ENCODE measurements at regions not wholly inside any gene's neighbourhood (a gene's known extent, or its start where the extent isn't known, plus 50 kb on each side); places are given as distances from the start of the nearest gene placed in this dataset.

- ATAC-seq (ENCODE audit: poor library complexity), result no peak
- CTCF ChIA-PET, result no interaction called here
- H3K9me3 Mint-ChIP-seq, result peaks cover 3% of the 10 kb centered on the region
- Histone ChIP-seq H3K9me3 (ENCODE audit: control insufficient read depth in 1 of 2, insufficient read depth in 1 of 2, low read length in 2 of 2) (peaks cover 0 to 3% of the 10 kb centered on the region in 2 experiments), H3K27ac (ENCODE audit: low read depth in 1 of 2, low read length in 2 of 2) (no peak overlapping the region), H3K4me1 (ENCODE audit: insufficient read depth, low read length) (no peaks in the 10 kb centered on the region), H3K4me3 (ENCODE audit: low read length) (no peak overlapping the region), H3K27me3 (ENCODE audit: control insufficient read depth in 1 of 2, insufficient read depth in 2 of 2, low read length in 2 of 2) (no peaks in the 10 kb centered on the region), H3K36me3 (ENCODE audit: insufficient read depth, low read length) (no peaks in the 10 kb centered on the region)
- POLR2A ChIA-PET, result no interaction called here
- DNase-seq, result no peak
- H3K27ac Mint-ChIP-seq, result no peak overlapping the region
- intact Hi-C loops (cut with DNase I, micrococcal nuclease), result no loop called here
- H3K4me3 Mint-ChIP-seq, result no peak overlapping the region
- H3K36me3 Mint-ChIP-seq (ENCODE audit: low read depth), result no peaks in the 10 kb centered on the region
- no peaks in the 10 kb centered on the region for H3K4me1 Mint-ChIP-seq (ENCODE audit: low read depth)
- TF ChIP-seq CTCF (IDR thresholded peaks at IDR 0.05), result no peak
- no peaks in the 10 kb centered on the region for H3K27me3 Mint-ChIP-seq
These were observed 1161.4 kb downstream of the IGSF11 start for GRCh38 chr3:117873249-117873600.

DNA sequence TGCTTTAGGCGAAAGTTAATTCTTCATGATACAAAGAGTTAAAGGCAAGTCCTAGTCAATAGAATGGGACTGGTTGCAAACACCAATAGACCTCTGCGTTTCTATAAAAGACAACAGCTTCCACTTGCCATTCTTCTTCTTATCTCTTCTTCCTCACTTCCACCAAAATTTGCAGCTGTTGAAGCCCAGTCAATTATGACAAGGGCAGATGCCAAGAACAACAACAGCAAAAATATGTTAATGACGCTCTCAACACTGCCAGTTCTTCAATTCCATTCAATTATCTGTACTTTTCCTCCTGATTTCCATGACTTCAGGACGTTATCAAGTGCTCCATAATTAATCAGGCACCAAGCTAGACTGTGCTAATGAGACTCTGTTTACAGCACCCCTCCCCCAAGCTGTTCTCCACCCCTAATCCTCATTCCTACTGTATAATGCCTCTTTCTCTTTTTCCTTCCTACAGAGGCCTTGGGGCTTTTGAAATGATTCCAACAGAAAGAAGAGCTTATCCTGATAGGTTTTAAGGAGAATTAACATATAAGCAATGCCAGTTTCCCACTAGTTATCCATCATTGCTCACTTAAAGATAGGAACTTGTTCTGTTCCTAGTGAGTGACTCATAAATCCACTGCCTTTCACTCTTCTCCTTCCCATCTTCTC, 1160.5 kb downstream of the IGSF11 start:
- POLR2A ChIA-PET, result no interaction called here
- H3K27ac Mint-ChIP-seq, result no peak overlapping the region
- DNase-seq (no peak), ATAC-seq (ENCODE audit: poor library complexity) (no peak)
- H3K4me3 Mint-ChIP-seq, result no peak overlapping the region
- TF ChIP-seq CTCF (IDR thresholded peaks at IDR 0.05), result no peak
- no peaks in the 10 kb centered on the region for H3K36me3 Mint-ChIP-seq (ENCODE audit: low read depth)
- intact Hi-C loops (cut with DNase I, micrococcal nuclease), result no loop called here
- H3K27me3 Mint-ChIP-seq, result no peaks in the 10 kb centered on the region
- H3K27me3 ChIP-seq (ENCODE audit: control insufficient read depth in 1 of 2, insufficient read depth in 2 of 2, low read length in 2 of 2), result no peaks in the 10 kb centered on the region
- no peak overlapping the region for H3K4me3 ChIP-seq (ENCODE audit: low read length)
- H3K4me1 Mint-ChIP-seq (ENCODE audit: low read depth), result no peaks in the 10 kb centered on the region
- H3K9me3 ChIP-seq (ENCODE audit: control insufficient read depth in 1 of 2, insufficient read depth in 1 of 2, low read length in 2 of 2), result peaks cover 0 to 3% of the 10 kb centered on the region in 2 experiments
- no peaks in the 10 kb centered on the region for H3K4me1 ChIP-seq (ENCODE audit: insufficient read depth, low read length)
- H3K9me3 Mint-ChIP-seq, result peaks cover 3% of the 10 kb centered on the region
- H3K36me3 ChIP-seq (ENCODE audit: insufficient read depth, low read length), result no peaks in the 10 kb centered on the region
- CTCF ChIA-PET, result interaction anchor here (0.8 kb wide), 1 partner anchor 22 kb away, joined by 3 read pairs; no protein-coding TSS in a partner anchor
- no peak overlapping the region for H3K27ac ChIP-seq (ENCODE audit: low read depth in 1 of 2, low read length in 2 of 2)

DNA sequence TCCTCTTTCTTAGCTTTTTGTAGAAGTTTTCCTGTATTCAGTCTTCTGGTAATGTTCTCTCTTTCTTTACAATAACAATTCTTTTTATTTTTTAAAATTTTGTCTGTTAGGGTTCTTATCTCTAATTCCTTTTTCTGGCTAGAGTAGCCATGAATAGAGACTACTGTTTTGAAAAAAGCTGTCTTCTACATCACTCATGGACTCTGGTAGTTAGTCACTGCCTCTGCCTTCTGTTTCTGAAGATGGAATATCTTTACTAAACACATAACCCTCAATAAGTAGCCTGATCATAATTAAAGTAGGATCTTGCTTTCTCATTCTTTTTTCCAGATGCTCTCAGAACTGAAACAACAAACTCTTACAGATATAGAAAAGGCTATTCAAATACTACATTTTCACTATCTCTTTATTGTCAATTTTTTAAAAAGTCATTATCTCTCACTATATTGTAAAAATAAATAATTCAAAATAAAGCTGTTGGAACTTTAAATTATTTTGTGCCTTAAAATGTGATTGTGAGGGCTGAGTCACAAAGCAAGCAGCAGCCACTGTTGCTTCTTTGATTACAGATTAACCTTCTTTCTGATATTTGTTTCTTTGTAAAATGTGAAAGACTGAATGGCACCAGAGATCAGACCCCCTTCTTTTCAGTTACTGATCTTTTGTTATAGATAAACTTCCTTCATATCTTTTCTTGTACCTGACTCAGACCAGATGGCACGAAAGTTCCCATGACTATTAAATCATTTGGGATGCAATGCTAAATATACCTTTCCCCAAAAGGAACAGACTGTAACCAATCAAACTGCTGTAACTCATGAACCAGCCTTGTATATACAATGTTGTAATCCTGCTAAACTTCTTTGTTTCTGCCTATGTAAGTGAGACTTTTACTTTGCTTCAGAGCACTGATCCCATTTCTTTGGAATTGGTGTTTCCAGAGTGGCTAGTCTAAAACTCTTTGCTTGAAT, 1159.5 kb downstream of the IGSF11 start:
- Mint-ChIP-seq H3K9me3 (peaks cover 6% of the 10 kb centered on the region), H3K27me3 (no peaks in the 10 kb centered on the region), H3K27ac (no peak overlapping the region), H3K4me1 (ENCODE audit: low read depth) (no peaks in the 10 kb centered on the region), H3K36me3 (ENCODE audit: low read depth) (no peaks in the 10 kb centered on the region), H3K4me3 (no peak overlapping the region)
- DNase-seq (no peak), ATAC-seq (ENCODE audit: poor library complexity) (no peak)
- Histone ChIP-seq H3K36me3 (ENCODE audit: insufficient read depth, low read length) (no peaks in the 10 kb centered on the region), H3K9me3 (ENCODE audit: control insufficient read depth in 1 of 2, insufficient read depth in 1 of 2, low read length in 2 of 2) (peaks cover 0 to 3% of the 10 kb centered on the region in 2 experiments), H3K4me1 (ENCODE audit: insufficient read depth, low read length) (no peaks in the 10 kb centered on the region), H3K27me3 (ENCODE audit: control insufficient read depth in 1 of 2, insufficient read depth in 2 of 2, low read length in 2 of 2) (no peaks in the 10 kb centered on the region), H3K27ac (ENCODE audit: low read depth in 1 of 2, low read length in 2 of 2) (no peak overlapping the region), H3K4me3 (ENCODE audit: low read length) (no peak overlapping the region)
- ChIA-PET POLR2A (no interaction called here), CTCF (no interaction called here)
- no peak for TF ChIP-seq CTCF (IDR thresholded peaks at IDR 0.05)
- intact Hi-C loops (cut with DNase I, micrococcal nuclease), result no loop called here

All from CD4-positive, alpha-beta T cell (primary cell).